ENCODE measurements at regions not wholly inside any gene's neighbourhood (a gene's known extent, or its start where the extent isn't known, plus 50 kb on each side); places are given as distances from the start of the nearest gene placed in this dataset.

DNA sequence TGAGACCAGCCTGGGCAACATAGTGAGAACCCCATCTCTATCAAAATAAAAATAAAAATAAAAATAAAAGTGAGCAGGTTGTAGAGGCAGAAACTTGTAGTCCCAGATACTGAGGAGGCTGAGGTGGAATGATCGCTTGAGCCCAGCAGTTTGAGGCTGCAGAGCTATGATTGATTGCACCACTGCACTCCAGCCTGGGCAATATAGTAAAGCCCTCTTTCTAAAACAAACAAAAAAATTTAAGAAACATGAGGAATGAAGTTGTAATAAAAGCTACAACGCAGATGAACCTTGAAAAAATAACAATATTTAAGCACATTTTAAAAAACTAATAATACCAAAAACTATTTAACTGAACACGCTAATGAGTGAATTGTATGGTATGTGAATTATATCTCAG, 919.3 kb downstream of the UQCRFS1 start:
- Histone ChIP-seq H3K27ac (no peak overlapping the region), H3K4me3 (no peak overlapping the region), H3K9me3 (peaks cover 15% of the 10 kb centered on the region), H3K4me1 (no peaks in the 10 kb centered on the region), H3K4me2 (no peak overlapping the region)
- 21% methylated on average over 3 of the region's 3 CpGs for WGBS (ENCODE audit: missing lambda C conversion rate)
- no peak for DNase-seq (ENCODE audit: low read depth in 1 of 2, low spot score in 1 of 2)
- FAIRE-seq = peak; percentile 76
- CTCF ChIA-PET = no interaction called here
- POLR2A ChIA-PET = no interaction called here
- no peak for TF ChIP-seq EHF (CRISPR knock-in tag; IDR thresholded peaks at IDR 0.05)
- no peak for TF ChIP-seq MAX (IDR thresholded peaks at IDR 0.05)
- no peak for TF ChIP-seq NR3C1 (IDR thresholded peaks at IDR 0.05)
- TF ChIP-seq SREBF2 (IDR thresholded peaks at IDR 0.05) = no peak
- TF ChIP-seq POLR2AphosphoS2 (conservative IDR thresholded peaks at IDR 0.05; ENCODE audit: low read length) = no peak
- TF ChIP-seq SMC3 (IDR thresholded peaks at IDR 0.05) = no peak
- no peak for TF ChIP-seq TP53 (CRISPR knock-in tag; IDR thresholded peaks at IDR 0.05)
- TF ChIP-seq PHF8 (IDR thresholded peaks at IDR 0.05; ENCODE audit: borderline replicate concordance, low read depth) = no peak
- ATAC-seq = no peak

DNA sequence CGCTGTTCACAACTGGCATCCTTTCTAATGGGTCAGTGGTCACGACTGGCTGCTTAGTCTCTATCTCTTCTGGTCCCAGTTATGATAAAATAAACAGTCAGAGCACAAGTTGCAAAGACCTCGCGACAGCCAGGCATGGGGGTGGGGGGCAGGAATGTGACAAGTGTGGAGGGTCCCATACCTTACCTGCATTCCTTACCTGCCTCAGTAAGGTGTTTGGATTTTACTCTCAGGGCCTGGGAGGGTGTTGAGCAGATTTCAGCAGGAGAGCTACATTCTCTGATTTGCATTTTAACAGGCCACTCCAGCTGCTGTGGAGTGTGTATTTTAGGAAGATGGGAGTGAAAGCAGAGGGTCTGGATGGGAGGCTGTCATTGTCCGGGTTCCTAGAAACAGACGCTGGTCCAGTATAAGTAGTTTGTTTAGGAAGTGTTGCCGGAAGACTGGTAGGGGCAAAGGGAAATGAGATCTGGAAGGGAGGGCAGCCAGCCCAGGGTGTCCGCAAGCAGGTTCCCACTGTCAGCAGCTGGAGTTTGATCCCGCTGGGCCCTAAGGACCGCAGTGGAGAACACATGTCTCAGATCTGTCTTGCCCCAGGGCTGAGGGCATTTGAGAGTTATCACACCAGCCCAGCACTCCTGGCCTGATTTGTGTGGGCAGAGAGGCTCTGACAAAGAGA, 920.0 kb downstream of the UQCRFS1 start:
- FAIRE-seq (no peak), DNase-seq (ENCODE audit: low read depth in 1 of 2, low spot score in 1 of 2) (no peak), ATAC-seq (no peak)
- peaks cover 16% of the 10 kb centered on the region; the same call in 2 of the 3 replicates for H3K9me3 ChIP-seq
- H3K4me1 ChIP-seq = no peaks in the 10 kb centered on the region
- H3K4me2 ChIP-seq = no peak overlapping the region
- ChIA-PET CTCF (interaction anchor here (1.2 kb wide), 1 partner anchor 16 kb away, joined by 3 read pairs; no protein-coding TSS in a partner anchor), POLR2A (no interaction called here)
- H3K4me3 ChIP-seq = no peak overlapping the region
- WGBS (ENCODE audit: missing lambda C conversion rate) = 19% methylated on average over 10 of the region's 10 CpGs
- no peak overlapping the region for H3K27ac ChIP-seq
- TF ChIP-seq RCOR1 (IDR thresholded peaks at IDR 0.05; ENCODE audit: low read depth, low read length) (no peak), PHF8 (IDR thresholded peaks at IDR 0.05; ENCODE audit: borderline replicate concordance, low read depth) (no peak), REST (IDR thresholded peaks at IDR 0.05) (no peak), HOXB5 (CRISPR knock-in tag; IDR thresholded peaks at IDR 0.05) (no peak), CHD4 (IDR thresholded peaks at IDR 0.05; ENCODE audit: borderline replicate concordance) (no peak), SREBF2 (IDR thresholded peaks at IDR 0.05) (no peak), CEBPB (IDR thresholded peaks at IDR 0.05) (no peak), POLR2A (IDR thresholded peaks at IDR 0.05; ENCODE audit: low read length) (no peak), HEYL (CRISPR knock-in tag; IDR thresholded peaks at IDR 0.05) (no peak)

GRCh38 chr19:28291874-28292273, 921.1 kb downstream of the UQCRFS1 start:
- Histone ChIP-seq H3K4me2 (no peak overlapping the region), H3K4me1 (no peaks in the 10 kb centered on the region), H3K9me3 (peaks cover 12% of the 10 kb centered on the region; the same call in 1 of the 3 replicates), H3K27ac (no peak overlapping the region), H3K4me3 (no peak overlapping the region)
- ChIA-PET POLR2A (no interaction called here), CTCF (interaction anchor here (0.8 to 1.2 kb wide), 2 partner anchors 17 to 18 kb away, joined by 3 read pairs; no protein-coding TSS in a partner anchor)
- FAIRE-seq = no peak
- no peak for TF ChIP-seq HES2 (IDR thresholded peaks at IDR 0.05)
- no peak for TF ChIP-seq JUN (IDR thresholded peaks at IDR 0.05)
- no peak for TF ChIP-seq NR3C1 (IDR thresholded peaks at IDR 0.05)
- no peak for TF ChIP-seq BHLHE40 (IDR thresholded peaks at IDR 0.05; ENCODE audit: low read depth, low read length)
- no peak for TF ChIP-seq MAX (IDR thresholded peaks at IDR 0.05)
- no peak for TF ChIP-seq ZSCAN20 (CRISPR knock-in tag; IDR thresholded peaks at IDR 0.05)
- TF ChIP-seq RAD21 (conservative IDR thresholded peaks at IDR 0.05 in 1 of 2, IDR thresholded peaks at IDR 0.05 in 1 of 2) = no peak
- TF ChIP-seq KDM1A (IDR thresholded peaks at IDR 0.05; ENCODE audit: low read depth) = no peak
- TF ChIP-seq CHD2 (IDR thresholded peaks at IDR 0.05; ENCODE audit: low read length, partially characterized antibody) = no peak
- no peak for TF ChIP-seq E2F6 (IDR thresholded peaks at IDR 0.05; ENCODE audit: borderline replicate concordance, low read depth)
- TF ChIP-seq SREBF2 (IDR thresholded peaks at IDR 0.05) = no peak
- no peak for TF ChIP-seq MAZ (IDR thresholded peaks at IDR 0.05; ENCODE audit: borderline replicate concordance, low read depth, low read length)
- DNase-seq (ENCODE audit: low read depth in 1 of 2, low spot score in 1 of 2) = no peak
- ATAC-seq = no peak
- WGBS (ENCODE audit: missing lambda C conversion rate) = 27% methylated on average over 4 of the region's 4 CpGs

All from A549 (cell line).